Activated T-helper 17 cell treated with anti-CD3 and anti-CD28 coated beads, Interleukin-2, amount 50 U/mL, for 72 hours (primary cell): ENCODE measurements at regions not wholly inside any gene's neighbourhood (a gene's known extent, or its start where the extent isn't known, plus 50 kb on each side); places are given as distances from the start of the nearest gene placed in this dataset.
"Not testable (repeated sequence)": the region's sequence is repeated elsewhere in the genome, so short reads cannot be mapped to it uniquely, and the experiment has no call there.

Experiments
- ATAC-seq: fragments of 150-1000 bp; cut with Tn5 transposase; replicated peaks from 2 replicates; pipeline ENCODE4 v1.10.0; 2021; ENCODE audit warnings: mild to moderate bottlenecking, moderate library complexity
- H3K27ac Mint-ChIP-seq: one replicate; pipeline ENCODE4 v1.8.0; 2022; ENCODE audit warnings: mixed read lengths
- H3K27me3 Mint-ChIP-seq: one replicate; pipeline ENCODE4 v1.8.0; 2022; ENCODE audit warnings: mixed read lengths
- H3K36me3 Mint-ChIP-seq: one replicate; pipeline ENCODE4 v1.8.0; 2022; ENCODE audit warnings: low read depth, mild to moderate bottlenecking, mixed read lengths
- H3K4me1 Mint-ChIP-seq: one replicate; pipeline ENCODE4 v1.8.0; 2022; ENCODE audit warnings: mixed read lengths
- H3K4me3 Mint-ChIP-seq: one replicate; pipeline ENCODE4 v1.8.0; 2022; ENCODE audit warnings: mild to moderate bottlenecking, mixed read lengths
- H3K9me3 Mint-ChIP-seq: one replicate; pipeline ENCODE4 v1.8.0; 2022; ENCODE audit warnings: mixed read lengths

GRCh38 chr7:108627476-108628051 is 57.9 kb downstream of the DNAJB9 start:
- H3K27me3 Mint-ChIP-seq, result peaks cover 15% of the 10 kb centered on the region
- no peaks in the 10 kb centered on the region for H3K4me1 Mint-ChIP-seq
- no peak overlapping the region for H3K27ac Mint-ChIP-seq
- ATAC-seq, result no peak
- no peak overlapping the region for H3K4me3 Mint-ChIP-seq
- no peaks in the 10 kb centered on the region for H3K36me3 Mint-ChIP-seq
- H3K9me3 Mint-ChIP-seq, result no peaks in the 10 kb centered on the region

DNA sequence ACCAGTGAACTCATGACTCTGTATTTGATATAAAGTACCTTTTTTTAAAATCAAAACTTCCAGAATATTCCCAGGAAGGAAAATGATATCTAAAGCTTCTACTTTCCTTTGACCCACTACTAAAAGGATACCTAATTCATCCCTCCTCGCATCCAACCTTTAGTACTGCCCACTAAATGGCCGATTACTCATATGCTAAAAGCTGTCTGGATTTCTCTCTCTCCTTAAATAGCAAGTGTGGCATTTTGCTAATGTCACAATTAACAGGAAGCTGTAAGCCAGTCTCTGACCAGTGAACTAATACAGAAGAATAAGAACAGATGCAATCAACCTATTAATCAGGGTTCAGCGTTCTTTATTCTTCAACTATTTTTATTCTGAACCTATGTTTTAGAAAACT is 59.0 kb downstream of the DNAJB9 start:
- H3K36me3 Mint-ChIP-seq, result no peaks in the 10 kb centered on the region

DNA sequence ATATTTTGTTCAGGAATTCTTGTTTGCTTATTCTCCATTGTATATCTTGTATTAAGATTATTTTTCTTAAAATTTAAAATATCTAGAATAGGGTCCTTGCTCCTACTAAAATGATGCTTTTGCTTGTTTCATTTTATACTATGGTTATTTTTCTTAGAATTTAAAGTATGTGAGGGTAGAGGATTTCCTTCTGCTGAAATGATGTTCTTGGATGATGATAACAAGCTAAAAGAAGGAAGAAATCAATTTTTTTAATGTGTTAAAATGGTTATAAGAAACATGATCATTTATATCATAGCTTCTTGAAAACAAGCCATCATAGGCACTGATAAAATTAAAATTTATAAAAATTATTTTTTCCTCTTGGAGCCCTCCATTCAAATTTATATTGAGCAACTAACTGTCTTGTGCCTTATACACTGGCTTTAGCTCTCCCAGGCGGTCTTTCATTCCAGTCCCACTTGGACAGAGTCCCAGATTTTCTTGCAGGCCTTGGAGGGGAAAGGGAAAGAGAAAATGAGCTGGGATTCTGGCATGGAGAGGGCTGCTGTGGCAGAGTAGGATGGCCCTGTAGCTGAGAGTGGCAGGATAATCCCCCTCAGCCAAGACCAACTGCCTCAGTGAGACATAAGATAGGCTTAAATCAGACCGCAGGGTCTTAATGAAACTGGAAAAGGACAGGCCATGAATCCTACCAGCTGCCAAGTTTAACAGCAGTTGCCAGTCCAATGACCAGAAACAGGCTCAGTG is 60.2 kb downstream of the DNAJB9 start:
- Mint-ChIP-seq H3K36me3 (no peaks in the 10 kb centered on the region), H3K27ac (no peak overlapping the region), H3K4me3 (no peak overlapping the region), H3K27me3 (peaks cover 4% of the 10 kb centered on the region), H3K9me3 (no peaks in the 10 kb centered on the region), H3K4me1 (no peaks in the 10 kb centered on the region)
- ATAC-seq, result no peak

More for the DNA sequence above, 59.0 kb downstream of the DNAJB9 start:
- Mint-ChIP-seq H3K4me3 (no peak overlapping the region), H3K9me3 (no peaks in the 10 kb centered on the region), H3K4me1 (no peaks in the 10 kb centered on the region), H3K27ac (no peak overlapping the region), H3K27me3 (peaks cover 11% of the 10 kb centered on the region)
- ATAC-seq, result no peak

DNA sequence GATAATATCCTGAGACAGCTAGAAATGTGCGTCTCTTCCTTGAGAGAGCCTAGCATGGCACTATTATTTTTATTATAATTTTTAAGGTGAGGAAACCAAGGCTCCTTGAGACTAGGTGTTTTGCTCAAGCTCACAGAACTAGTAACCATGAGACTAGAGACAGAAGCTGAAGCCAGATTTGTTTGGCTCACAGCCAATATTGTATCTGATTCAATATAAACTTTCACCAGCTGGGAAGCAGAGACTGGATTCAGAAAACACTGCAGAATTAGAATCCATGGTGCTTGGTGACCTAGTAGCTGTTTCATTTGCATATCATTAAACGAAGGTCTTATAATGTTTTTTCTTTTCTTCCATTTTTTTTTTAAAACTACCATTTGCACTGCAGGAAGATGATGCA is 64.4 kb downstream of the DNAJB9 start:
- H3K9me3 Mint-ChIP-seq, result no peaks in the 10 kb centered on the region
- H3K36me3 Mint-ChIP-seq, result no peaks in the 10 kb centered on the region
- H3K4me3 Mint-ChIP-seq, result no peak overlapping the region
- no peak overlapping the region for H3K27ac Mint-ChIP-seq
- ATAC-seq, result no peak
- H3K27me3 Mint-ChIP-seq, result peaks cover 4% of the 10 kb centered on the region
- H3K4me1 Mint-ChIP-seq, result no peaks in the 10 kb centered on the region

DNA sequence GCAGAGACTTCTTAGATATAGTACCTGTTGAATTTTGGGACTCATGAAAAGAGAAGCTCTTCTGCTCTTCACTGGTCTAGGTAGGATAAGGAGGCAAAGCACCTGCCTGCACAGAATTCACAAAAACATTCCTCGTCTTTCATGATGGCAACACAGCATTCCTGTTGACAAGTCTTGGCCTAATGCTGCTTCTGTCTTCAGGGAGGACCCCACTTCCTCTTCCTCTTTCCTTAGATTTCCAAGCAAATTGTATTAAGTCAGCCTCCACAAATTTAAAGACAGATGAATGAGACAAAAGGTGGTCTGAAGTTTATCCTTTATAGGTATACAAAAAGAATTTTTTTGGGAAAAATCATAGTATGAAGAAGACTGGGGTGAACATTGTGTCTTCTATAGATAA is 64.9 kb downstream of the DNAJB9 start:
- no peaks in the 10 kb centered on the region for H3K36me3 Mint-ChIP-seq

GRCh38 chr7:108637049-108637621 is 67.5 kb downstream of the DNAJB9 start:
- H3K36me3 Mint-ChIP-seq, result no peaks in the 10 kb centered on the region
- H3K4me1 Mint-ChIP-seq, result no peaks in the 10 kb centered on the region
- no peak overlapping the region for H3K4me3 Mint-ChIP-seq
- H3K27ac Mint-ChIP-seq, result no peak overlapping the region
- no peak for ATAC-seq
- H3K9me3 Mint-ChIP-seq, result no peaks in the 10 kb centered on the region
- peaks cover 7% of the 10 kb centered on the region for H3K27me3 Mint-ChIP-seq

More for the DNA sequence above, 64.9 kb downstream of the DNAJB9 start:
- Mint-ChIP-seq H3K4me3 (no peak overlapping the region), H3K4me1 (no peaks in the 10 kb centered on the region), H3K9me3 (no peaks in the 10 kb centered on the region), H3K27me3 (peaks cover 4% of the 10 kb centered on the region), H3K27ac (no peak overlapping the region)
- ATAC-seq, result no peak

DNA sequence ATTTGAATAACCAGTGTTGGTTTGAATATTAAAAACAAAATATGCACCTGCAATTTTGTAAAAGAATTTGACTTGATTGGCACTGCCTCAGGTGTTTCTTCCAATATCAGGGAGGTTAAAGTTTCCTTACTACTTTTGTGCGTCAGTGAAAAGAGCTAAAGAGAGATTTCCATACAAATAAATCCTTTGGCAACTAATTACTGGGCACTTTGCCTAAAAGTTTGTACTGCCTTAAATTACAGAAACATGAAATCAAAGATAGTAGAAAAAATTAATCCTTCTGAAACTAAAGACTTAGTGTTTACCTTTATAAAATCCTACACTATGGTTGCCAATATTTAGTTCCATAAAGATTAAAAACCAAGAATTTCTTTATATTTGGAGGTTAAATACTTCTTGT is 72.5 kb downstream of the DNAJB9 start:
- H3K4me1 Mint-ChIP-seq, result no peaks in the 10 kb centered on the region
- no peak for ATAC-seq
- no peaks in the 10 kb centered on the region for H3K36me3 Mint-ChIP-seq
- no peak overlapping the region for H3K4me3 Mint-ChIP-seq
- no peaks in the 10 kb centered on the region for H3K9me3 Mint-ChIP-seq
- H3K27me3 Mint-ChIP-seq, result peaks cover 24% of the 10 kb centered on the region
- H3K27ac Mint-ChIP-seq, result no peak overlapping the region

DNA sequence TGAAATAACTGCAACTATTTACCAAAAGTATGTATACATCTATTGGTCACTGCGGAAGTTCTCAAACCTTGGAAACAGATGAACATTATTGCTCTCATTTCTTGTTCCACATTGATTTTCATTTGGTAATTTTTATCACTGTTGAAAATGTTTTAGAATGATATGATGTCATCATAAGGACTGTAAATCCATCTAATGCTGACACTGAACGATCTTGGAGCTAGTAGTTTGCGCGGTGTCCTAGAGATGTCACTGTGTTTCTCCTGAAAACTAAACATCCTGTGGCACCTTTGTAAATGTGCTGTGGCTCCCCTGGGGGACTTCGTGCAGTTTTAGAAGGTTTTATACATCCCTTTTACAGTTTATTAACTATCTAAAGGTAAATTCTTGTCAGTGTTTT is 73.5 kb downstream of the DNAJB9 start:
- no peak for ATAC-seq
- H3K27ac Mint-ChIP-seq, result no peak overlapping the region
- no peaks in the 10 kb centered on the region for H3K36me3 Mint-ChIP-seq
- H3K4me3 Mint-ChIP-seq, result no peak overlapping the region
- no peaks in the 10 kb centered on the region for H3K9me3 Mint-ChIP-seq
- H3K4me1 Mint-ChIP-seq, result no peaks in the 10 kb centered on the region
- peaks cover 24% of the 10 kb centered on the region for H3K27me3 Mint-ChIP-seq

GRCh38 chr7:108648989-108649388 is 79.3 kb downstream of the DNAJB9 start:
- no peak overlapping the region for H3K4me3 Mint-ChIP-seq
- no peaks in the 10 kb centered on the region for H3K4me1 Mint-ChIP-seq
- no peak overlapping the region for H3K27ac Mint-ChIP-seq
- no peak for ATAC-seq
- peaks cover 13% of the 10 kb centered on the region for H3K27me3 Mint-ChIP-seq
- H3K9me3 Mint-ChIP-seq, result no peaks in the 10 kb centered on the region
- no peaks in the 10 kb centered on the region for H3K36me3 Mint-ChIP-seq

GRCh38 chr7:108650467-108650866 is 80.8 kb downstream of the DNAJB9 start:
- H3K27ac Mint-ChIP-seq, result no peak overlapping the region
- no peaks in the 10 kb centered on the region for H3K4me1 Mint-ChIP-seq
- no peak for ATAC-seq
- no peak overlapping the region for H3K4me3 Mint-ChIP-seq
- peaks cover 7% of the 10 kb centered on the region for H3K27me3 Mint-ChIP-seq
- H3K9me3 Mint-ChIP-seq, result no peaks in the 10 kb centered on the region
- H3K36me3 Mint-ChIP-seq, result no peaks in the 10 kb centered on the region

DNA sequence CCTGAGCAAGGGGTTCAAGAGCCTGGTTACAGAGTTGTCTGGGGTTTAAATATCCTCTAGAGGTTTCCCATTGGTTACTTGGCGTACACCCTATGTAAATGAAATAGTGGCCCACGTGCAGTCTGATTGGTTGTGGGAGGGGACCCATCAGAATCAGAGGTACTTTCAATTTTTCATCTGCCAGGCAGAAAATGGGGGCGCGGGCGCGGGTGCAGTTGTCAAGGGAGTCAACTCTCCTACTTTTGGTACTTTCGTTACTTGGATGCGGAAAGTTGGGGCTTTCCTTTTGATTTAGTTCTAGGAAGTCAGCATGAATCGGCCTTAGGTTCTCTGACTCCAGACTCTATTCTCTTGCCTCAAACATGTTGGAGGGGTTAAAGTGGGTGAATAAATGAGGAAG is 83.2 kb downstream of the DNAJB9 start:
- Mint-ChIP-seq H3K9me3 (no peaks in the 10 kb centered on the region), H3K4me3 (no peak overlapping the region), H3K27ac (no peak overlapping the region), H3K27me3 (peaks cover 4% of the 10 kb centered on the region), H3K36me3 (no peaks in the 10 kb centered on the region), H3K4me1 (no peaks in the 10 kb centered on the region)
- no peak for ATAC-seq

DNA sequence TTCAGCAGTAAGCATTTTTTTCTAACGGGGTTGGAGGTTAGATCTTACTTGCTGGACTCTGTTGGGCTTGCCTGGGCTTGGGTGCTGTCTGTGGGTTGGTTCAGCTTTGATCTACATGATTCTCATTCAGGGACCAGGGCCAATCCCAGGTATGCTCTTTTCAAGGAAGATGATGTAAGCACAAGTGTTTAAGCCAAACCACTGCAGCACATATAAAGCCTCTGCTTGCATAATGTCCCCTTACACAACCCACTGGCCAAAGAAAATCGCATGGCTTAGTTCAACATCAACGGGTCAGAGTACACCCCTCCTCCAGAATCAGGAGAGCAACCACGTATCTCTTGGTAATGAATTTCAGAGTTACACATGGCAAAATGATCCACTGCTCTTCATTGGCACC is 83.9 kb downstream of the DNAJB9 start:
- Mint-ChIP-seq H3K27ac (no peak overlapping the region), H3K4me3 (no peak overlapping the region), H3K27me3 (peaks cover 4% of the 10 kb centered on the region), H3K4me1 (no peaks in the 10 kb centered on the region), H3K36me3 (no peaks in the 10 kb centered on the region), H3K9me3 (no peaks in the 10 kb centered on the region)
- no peak for ATAC-seq

GRCh38 chr7:108657140-108657726 is 87.6 kb downstream of the DNAJB9 start:
- not testable (repeated sequence) for H3K36me3 Mint-ChIP-seq, H3K9me3 Mint-ChIP-seq, H3K27ac Mint-ChIP-seq, H3K4me1 Mint-ChIP-seq, H3K4me3 Mint-ChIP-seq, ATAC-seq, H3K27me3 Mint-ChIP-seq

DNA sequence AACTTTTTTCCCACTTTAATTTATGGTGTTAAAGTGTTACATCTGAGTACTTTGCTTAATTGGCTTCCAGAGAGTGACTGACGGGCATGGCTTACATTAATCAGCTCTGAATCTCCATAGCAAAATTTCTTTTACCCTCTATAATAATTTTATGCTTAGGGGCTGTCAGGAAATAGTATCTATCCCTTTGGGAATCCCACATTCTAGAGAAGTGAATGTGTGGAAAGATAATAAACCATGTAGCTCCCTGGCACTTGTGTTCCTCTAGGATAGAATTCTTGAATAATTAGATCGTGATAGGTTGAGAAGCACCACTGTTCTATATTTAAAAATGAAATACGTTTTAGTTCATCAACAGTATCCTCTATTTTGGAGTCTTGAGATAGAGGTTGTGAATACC is 89.6 kb downstream of the DNAJB9 start:
- Mint-ChIP-seq H3K9me3 (no peaks in the 10 kb centered on the region), H3K4me3 (no peak overlapping the region), H3K27me3 (no peaks in the 10 kb centered on the region), H3K4me1 (no peaks in the 10 kb centered on the region), H3K36me3 (no peaks in the 10 kb centered on the region), H3K27ac (no peak overlapping the region)
- ATAC-seq, result no peak

DNA sequence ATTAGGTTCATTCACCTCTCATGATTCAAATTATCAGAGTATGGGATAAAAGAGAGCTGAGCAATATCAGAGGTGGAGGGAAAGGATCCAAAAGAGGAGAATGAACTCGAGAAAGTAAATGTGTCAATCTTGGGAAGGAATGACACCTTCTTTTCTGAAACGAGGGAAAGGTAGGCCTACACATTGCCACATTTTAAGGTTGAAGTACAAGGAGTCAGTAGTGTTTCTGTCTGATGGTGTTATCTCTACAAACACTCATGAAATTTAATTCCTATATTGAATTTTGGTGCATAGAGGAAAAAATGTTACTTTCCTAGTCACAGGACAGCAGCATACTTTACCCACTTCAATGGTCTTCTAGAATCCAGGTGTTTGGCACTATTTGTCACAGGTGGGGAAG is 90.2 kb downstream of the DNAJB9 start:
- Mint-ChIP-seq H3K36me3 (no peaks in the 10 kb centered on the region), H3K27ac (no peak overlapping the region), H3K4me1 (no peaks in the 10 kb centered on the region), H3K4me3 (no peak overlapping the region), H3K27me3 (no peaks in the 10 kb centered on the region), H3K9me3 (no peaks in the 10 kb centered on the region)
- ATAC-seq, result no peak
